Stimulated activated CD4-positive, alpha-beta T cell treated with anti-CD3 and anti-CD28 coated beads, TNF-alpha, amount 100 ng/mL, for 24 hours (primary cell): ENCODE measurements at regions not wholly inside any gene's neighbourhood (a gene's known extent, or its start where the extent isn't known, plus 50 kb on each side); places are given as distances from the start of the nearest gene placed in this dataset.
"Not testable (repeated sequence)": the region's sequence is repeated elsewhere in the genome, so short reads cannot be mapped to it uniquely, and the experiment has no call there.

Experiments used
- DNase-seq, 3 experiments: peaks; one replicate each; pipeline ENCODE4 v3.0.0-alpha.2; 2020; ENCODE audit warnings: low read depth in 3 of 3

DNA sequence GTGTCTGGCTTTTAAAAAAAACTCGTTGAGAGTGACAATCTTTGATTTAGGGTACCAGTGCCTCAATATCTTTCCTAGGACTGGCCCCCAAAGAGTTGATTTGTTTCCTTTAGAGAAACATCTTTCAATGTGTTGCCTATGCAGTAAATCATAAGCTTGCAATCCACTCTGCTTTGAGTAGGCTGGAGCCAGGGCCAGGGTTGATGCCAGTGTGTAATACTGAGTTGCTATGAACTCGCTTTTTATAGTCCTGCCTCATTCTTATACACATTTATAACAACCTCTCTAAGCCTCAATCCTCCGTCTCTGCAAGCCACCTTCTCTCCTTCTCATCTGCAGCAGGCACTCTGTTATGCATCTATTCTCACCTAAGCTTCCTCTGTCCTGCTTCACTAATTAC lies 674.9 kb upstream of the POM121L12 start:
- DNase-seq: no peak

DNA sequence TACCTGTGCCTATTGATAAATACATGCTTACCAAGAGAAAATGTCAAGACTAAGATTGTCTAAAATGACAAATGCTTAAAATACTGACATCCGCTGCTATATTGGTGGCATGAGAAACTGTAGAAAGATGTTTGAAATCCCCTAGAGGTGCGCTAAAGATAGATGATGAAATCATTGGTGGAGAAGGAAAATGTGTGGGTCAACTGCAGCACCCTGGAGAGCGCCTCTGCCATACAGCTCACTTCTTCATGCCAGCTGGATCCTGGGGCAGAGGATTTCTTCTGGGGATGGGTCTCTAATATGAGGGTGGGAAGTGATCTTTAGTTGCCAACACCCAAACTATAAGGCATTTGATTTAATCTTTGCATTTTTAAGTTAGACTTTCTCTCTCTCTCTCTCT lies 680.4 kb upstream of the POM121L12 start:
- DNase-seq: no peak

DNA sequence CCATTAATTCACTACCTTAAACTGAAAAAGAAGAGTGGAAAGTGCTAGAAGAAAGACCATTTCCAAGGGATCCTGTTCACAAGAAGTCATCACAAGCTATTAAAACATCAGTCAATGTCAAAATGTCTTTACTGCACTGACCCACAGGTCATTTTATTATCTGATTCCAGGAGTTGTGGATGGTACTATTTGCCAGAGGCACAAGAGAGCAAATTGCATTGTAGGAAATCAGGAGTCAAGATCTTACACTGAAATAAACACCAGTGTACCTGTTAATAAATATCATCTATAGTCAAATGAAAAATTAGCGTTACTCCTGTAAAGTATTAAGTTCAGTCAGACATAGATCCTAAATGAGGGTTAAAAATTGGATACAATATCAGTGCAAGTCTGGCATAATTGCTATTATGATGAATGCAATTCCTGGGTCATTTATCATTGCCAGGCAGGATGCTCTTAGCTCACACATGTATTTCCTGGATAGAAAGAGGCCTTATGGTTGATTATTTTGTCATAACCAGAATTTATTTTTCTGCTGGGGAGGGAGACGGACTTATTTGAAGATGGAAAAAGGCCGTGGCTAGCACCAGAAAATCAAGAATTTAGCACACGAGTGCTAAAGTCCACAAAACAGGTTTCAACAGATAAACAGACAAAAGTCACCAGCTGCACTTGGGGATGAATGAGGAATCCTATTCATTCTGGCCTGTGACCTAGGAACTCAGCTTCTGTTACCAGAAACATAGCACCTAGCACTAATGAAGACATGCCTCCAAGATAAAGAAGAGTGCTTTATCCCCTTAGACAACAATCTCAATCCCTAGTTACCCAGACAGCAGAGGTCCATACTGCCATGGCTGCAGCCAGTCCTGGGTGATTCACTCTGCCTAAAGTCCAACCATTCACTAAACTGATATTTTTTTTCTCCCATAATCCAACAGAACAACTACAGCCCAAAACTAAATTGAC lies 683.1 kb upstream of the POM121L12 start:
- DNase-seq: no peak

- DNase-seq: no peak
These were observed 691.4 kb upstream of the POM121L12 start for GRCh38 chr7:52344015-52344414.

DNA sequence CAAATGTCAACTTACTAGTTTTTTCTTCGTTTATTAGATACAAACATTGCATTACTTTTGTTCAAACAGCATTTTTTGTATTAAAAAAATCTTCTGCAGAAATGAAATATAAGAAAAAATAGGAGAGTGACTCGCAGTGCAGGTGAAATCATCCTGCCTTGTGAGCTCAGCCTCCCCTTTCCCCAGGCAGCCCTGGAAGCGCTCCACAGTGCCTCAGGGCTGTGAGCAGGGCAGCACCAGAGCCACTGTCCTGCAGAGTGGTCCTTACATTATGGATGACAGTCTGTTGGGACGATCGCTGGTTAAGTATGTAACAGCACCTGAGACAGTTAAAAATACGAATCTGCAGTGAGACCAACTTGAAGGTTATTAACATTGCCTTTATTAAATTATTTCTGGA lies 695.4 kb upstream of the POM121L12 start:
- no peak for DNase-seq

DNA sequence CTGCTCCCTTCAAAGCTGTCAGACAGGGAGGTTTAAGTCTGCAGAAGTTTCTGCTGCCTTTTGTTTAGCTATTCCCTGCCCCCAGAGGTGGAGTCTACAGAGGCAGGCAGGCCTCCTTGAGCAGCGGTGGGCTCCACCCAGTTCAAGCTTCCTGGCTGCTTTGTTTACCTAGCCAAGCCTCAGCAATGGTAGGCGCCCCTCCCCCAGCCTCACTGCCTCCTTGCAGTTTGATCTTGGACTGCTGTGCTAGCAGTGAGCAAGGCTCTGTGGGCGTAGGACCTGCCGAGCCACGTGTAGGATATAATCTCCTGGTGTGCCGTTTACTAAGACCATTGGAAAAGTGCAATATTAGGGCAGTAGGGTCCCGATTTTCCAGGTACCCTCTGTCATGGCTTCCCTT lies 707.1 kb upstream of the POM121L12 start:
- DNase-seq: not testable (repeated sequence)

- no peak for DNase-seq
These were observed 710.2 kb upstream of the POM121L12 start for GRCh38 chr7:52325237-52325636.

DNA sequence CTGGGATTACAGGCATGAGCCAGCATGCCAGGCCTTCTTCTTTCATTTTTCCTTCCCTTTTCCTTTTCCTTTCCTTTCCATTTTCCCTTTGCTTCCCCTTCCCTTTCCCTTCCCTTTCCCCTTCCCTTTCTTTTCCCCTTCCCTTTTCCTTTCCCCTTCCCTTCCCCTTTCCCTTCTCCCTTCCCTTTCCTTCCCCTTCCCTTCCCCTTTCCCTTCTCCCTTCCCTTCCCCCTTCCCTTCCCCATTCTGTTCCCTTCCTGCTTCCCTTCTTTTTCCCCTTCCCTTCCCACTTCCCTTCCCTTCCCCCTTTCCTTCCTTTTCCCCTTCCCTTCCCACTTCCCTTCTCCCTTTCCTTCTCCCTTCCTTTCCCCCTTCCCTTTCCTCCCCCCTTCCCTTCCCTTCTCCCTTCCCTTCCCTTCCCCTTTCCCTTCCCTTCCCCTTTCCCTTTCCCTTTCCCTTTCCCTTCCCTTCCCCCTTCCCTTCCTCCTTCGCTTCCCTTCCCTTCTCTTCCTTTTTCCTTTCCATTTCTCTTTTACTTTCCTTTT lies 712.2 kb upstream of the POM121L12 start:
- DNase-seq: no peak

GRCh38 chr7:52320610-52321009 lies 714.8 kb upstream of the POM121L12 start:
- DNase-seq: no peak

DNA sequence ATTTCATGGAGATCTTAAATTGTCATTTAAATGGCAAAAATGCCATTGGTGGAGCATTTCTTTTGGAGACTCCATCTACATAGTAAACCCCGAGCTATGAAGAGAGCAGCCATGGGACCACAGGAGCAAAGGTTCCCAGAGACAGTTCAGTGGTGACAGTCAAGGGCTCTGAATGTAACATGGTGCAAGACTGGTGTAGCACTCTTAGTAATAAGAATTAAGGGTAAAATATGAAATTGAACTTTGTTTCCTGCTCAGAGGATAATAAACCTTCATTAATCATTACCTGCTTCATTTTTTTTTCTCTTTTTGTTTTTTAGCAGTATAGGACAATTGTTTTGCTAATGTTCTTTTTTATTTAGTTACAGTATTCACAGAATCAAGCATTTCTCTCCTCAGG lies 717.5 kb upstream of the POM121L12 start:
- no peak for DNase-seq

GRCh38 chr7:52311886-52312285 lies 723.5 kb upstream of the POM121L12 start:
- no peak for DNase-seq

GRCh38 chr7:52309631-52310030 lies 725.8 kb upstream of the POM121L12 start:
- DNase-seq: no peak

GRCh38 chr7:52302765-52303520 lies 732.5 kb upstream of the POM121L12 start:
- DNase-seq: no peak

DNA sequence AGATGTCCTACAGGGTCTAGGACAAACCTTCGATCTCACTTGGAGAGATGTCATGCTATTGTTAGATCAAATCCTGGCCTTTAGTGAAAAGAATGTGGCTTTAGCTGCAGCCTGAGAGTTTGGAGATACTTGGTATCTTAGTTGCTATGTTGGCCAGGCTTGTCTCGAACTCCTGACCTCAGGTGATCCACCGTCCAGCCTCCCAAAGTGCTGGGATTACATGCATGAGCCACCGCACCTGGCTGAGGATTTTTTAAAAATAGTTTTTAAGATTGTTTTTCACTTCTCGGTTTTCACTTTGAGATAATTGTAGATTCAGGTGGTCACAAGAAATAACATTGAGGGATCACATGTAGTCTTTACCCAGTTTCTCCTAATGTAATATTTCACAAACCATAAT lies 738.3 kb upstream of the POM121L12 start:
- no peak for DNase-seq

- no peak for DNase-seq
These were observed 740.5 kb upstream of the POM121L12 start for GRCh38 chr7:52294942-52295341.

GRCh38 chr7:52289247-52289646 lies 746.2 kb upstream of the POM121L12 start:
- DNase-seq: no peak

DNA sequence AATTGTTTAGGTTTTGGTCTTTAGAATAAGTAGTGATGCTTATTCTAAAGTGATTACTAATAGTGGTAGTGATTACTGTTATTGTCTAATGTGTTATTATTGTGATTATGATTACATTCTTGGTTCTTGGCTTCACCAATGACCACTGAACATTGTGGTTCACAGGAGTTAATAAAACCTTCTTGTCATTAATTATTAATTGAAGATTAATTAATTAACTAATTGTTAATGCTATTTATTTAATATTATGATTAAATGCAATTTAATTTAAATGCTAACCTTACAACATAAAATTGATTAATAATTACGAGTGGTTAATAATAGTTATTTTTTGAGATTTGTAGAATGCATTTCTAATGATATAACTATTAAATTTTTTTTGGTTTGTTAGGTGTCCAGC lies 747.7 kb upstream of the POM121L12 start:
- no peak for DNase-seq

- DNase-seq: no peak
These were observed 749.7 kb upstream of the POM121L12 start for GRCh38 chr7:52285689-52286088.

DNA sequence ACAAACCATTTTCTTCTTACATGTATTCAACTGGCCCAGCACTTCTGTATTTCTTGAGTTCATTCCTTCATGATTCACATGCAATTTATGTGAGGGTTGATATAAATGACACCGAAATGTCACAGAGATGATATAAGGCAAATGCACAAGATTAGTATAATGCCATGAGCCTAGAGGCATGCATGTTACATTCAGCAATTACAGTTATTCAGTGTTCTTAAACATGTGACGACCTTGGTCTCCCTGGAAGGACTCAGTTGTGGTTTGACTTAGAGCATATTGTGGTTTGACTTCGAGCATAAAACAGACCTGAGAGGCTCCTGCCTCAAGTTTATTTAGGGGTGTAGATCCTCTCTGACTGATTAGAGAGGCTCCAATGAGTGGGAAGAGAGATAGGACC lies 752.1 kb upstream of the POM121L12 start:
- DNase-seq: no peak

- no peak for DNase-seq
These were observed 761.5 kb upstream of the POM121L12 start for GRCh38 chr7:52273685-52274610.

- DNase-seq: no peak
These were observed 763.7 kb upstream of the POM121L12 start for GRCh38 chr7:52271703-52272102.

DNA sequence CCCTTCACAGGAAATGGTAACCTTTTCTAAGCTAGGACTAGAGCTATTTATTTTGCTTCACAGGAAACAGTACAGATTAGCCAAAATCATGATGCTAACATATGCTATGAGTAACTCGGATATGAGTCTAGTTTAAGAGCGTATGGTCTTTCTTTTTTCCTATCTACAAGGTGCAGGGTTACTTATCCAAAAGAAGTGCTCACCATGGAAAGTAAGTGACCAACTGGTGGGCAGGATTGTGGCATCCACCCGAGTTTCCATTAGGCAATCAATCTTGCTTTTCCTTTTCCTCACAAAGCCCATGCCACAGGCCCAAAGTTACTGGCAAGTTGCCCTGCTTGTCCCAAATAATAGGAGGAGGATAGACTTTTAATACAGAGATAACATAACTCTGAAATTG lies 765.1 kb upstream of the POM121L12 start:
- DNase-seq: no peak
